ENCODE measurements at regions not wholly inside any gene's neighbourhood (a gene's known extent, or its start where the extent isn't known, plus 50 kb on each side); places are given as distances from the start of the nearest gene placed in this dataset.

GRCh38 chr13:81211713-81212112 is 870.8 kb upstream of the SPRY2 start:
- TF ChIP-seq EZH2 (IDR thresholded peaks at IDR 0.05) (no peak), POLR2AphosphoS5 (IDR thresholded peaks at IDR 0.05; ENCODE audit: borderline replicate concordance, low read depth, low read length) (no peak)

All from SK-N-MC (cell line).